HEK293 (cell line): ENCODE measurements at regions not wholly inside any gene's neighbourhood (a gene's known extent, or its start where the extent isn't known, plus 50 kb on each side); places are given as distances from the start of the nearest gene placed in this dataset.

Experiments
- YY1 ChIP-seq: fragments of 450-650 bp; formaldehyde crosslinking; IDR thresholded peaks from 2 replicates; pipeline ENCODE4 v1.5.1; 2018; ENCODE audit warnings: missing biosample characterization, missing genetic modification characterization
- ZNF114 ChIP-seq: fragments of 450-650 bp; formaldehyde crosslinking; IDR thresholded peaks from 2 replicates; pipeline ENCODE4 v1.5.0; 2017; ENCODE audit warnings: missing biosample characterization, missing genetic modification characterization
- ZNF138 ChIP-seq: fragments of 450-650 bp; formaldehyde crosslinking; IDR thresholded peaks from 2 replicates; pipeline ENCODE4 v1.5.1; 2016; ENCODE audit warnings: missing biosample characterization, missing genetic modification characterization, borderline replicate concordance
- ZNF423 ChIP-seq: fragments of 450-650 bp; formaldehyde crosslinking; IDR thresholded peaks from 2 replicates; pipeline ENCODE4 v1.5.1; 2016; ENCODE audit warnings: missing biosample characterization, missing genetic modification characterization
- TF ChIP-seq, protein P1 (sequence below): fragments of 450-650 bp; formaldehyde crosslinking; IDR thresholded peaks from 2 replicates; pipeline ENCODE4 v1.5.1; 2016; ENCODE audit warnings: missing biosample characterization, missing genetic modification characterization
- TF ChIP-seq, protein P2 (sequence below): IDR thresholded peaks from 2 replicates; pipeline ENCODE4 v1.6.1; 2011; ENCODE audit warnings: mild to moderate bottlenecking, low read depth, low read length, borderline replicate concordance
- TF ChIP-seq, protein P3 (sequence below): fragments of 450-650 bp; formaldehyde crosslinking; IDR thresholded peaks from 2 replicates; pipeline ENCODE4 v1.5.1; 2016; ENCODE audit warnings: missing biosample characterization, missing genetic modification characterization

DNA sequence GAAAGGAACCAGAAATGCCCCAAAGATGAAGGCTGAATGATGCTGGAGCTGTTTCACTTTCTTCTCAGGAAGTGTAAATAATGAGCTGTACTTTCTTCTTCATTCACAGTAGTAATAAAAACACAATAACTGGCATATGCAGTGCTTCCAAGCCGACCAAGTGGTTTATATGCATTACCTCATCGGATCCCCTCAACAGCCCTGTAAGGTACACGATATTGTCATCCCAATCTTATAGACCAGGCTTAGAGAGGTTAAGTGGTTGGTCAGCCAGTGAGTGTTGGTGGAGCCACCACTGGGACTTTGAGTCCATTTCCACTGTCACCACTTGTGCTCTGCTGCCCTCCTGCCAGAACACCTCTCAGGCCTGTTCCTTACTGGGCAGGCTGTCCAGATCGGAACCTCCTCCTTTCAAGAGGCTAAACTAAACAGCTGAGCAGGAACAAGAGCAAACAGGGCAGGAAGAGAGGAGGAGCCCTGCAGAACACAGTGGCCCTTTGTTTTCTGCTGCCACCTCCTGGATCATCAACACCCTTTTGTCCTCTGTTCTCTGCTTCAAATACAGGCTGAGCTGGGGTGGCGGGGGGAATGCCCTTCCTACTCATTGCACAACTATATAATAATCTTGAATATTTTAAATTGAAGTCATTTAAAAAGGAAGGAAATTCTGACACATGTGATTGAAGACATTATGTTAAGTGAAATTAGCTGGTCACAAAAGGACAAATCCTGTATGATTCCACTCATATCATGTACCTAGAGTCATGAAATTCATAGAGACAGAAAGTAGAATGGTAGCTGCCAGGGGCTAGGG lies 112.5 kb upstream of the ATP6AP2 start:
- no peak for TF ChIP-seq YY1 (tag by site-specific recombination)
- TF ChIP-seq, protein P1, sequence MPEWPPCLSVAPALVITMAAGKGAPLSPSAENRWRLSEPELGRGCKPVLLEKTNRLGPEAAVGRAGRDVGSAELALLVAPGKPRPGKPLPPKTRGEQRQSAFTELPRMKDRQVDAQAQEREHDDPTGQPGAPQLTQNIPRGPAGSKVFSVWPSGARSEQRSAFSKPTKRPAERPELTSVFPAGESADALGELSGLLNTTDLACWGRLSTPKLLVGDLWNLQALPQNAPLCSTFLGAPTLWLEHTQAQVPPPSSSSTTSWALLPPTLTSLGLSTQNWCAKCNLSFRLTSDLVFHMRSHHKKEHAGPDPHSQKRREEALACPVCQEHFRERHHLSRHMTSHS (tag by site-specific recombination) = no peak
- no peak for TF ChIP-seq ZNF423
- TF ChIP-seq, protein P2, sequence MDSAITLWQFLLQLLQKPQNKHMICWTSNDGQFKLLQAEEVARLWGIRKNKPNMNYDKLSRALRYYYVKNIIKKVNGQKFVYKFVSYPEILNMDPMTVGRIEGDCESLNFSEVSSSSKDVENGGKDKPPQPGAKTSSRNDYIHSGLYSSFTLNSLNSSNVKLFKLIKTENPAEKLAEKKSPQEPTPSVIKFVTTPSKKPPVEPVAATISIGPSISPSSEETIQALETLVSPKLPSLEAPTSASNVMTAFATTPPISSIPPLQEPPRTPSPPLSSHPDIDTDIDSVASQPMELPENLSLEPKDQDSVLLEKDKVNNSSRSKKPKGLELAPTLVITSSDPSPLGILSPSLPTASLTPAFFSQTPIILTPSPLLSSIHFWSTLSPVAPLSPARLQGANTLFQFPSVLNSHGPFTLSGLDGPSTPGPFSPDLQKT = no peak
- TF ChIP-seq, protein P3, sequence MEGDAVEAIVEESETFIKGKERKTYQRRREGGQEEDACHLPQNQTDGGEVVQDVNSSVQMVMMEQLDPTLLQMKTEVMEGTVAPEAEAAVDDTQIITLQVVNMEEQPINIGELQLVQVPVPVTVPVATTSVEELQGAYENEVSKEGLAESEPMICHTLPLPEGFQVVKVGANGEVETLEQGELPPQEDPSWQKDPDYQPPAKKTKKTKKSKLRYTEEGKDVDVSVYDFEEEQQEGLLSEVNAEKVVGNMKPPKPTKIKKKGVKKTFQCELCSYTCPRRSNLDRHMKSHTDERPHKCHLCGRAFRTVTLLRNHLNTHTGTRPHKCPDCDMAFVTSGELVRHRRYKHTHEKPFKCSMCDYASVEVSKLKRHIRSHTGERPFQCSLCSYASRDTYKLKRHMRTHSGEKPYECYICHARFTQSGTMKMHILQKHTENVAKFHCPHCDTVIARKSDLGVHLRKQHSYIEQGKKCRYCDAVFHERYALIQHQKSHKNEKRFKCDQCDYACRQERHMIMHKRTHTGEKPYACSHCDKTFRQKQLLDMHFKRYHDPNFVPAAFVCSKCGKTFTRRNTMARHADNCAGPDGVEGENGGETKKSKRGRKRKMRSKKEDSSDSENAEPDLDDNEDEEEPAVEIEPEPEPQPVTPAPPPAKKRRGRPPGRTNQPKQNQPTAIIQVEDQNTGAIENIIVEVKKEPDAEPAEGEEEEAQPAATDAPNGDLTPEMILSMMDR (tag by site-specific recombination) = peak; percentile 61; the same call in 1 of the 2 replicates
- TF ChIP-seq ZNF114 = no peak
- no peak for TF ChIP-seq ZNF138 (tag by site-specific recombination)
